ENCODE measurements at regions not wholly inside any gene's neighbourhood (a gene's known extent, or its start where the extent isn't known, plus 50 kb on each side); places are given as distances from the start of the nearest gene placed in this dataset.

- TF ChIP-seq ZNF394 (tag by site-specific recombination; IDR thresholded peaks at IDR 0.05; ENCODE audit: borderline replicate concordance) (no peak), ZFP3 (tag by site-specific recombination; IDR thresholded peaks at IDR 0.05; ENCODE audit: low read depth) (no peak)
- TF ChIP-seq, protein P1, sequence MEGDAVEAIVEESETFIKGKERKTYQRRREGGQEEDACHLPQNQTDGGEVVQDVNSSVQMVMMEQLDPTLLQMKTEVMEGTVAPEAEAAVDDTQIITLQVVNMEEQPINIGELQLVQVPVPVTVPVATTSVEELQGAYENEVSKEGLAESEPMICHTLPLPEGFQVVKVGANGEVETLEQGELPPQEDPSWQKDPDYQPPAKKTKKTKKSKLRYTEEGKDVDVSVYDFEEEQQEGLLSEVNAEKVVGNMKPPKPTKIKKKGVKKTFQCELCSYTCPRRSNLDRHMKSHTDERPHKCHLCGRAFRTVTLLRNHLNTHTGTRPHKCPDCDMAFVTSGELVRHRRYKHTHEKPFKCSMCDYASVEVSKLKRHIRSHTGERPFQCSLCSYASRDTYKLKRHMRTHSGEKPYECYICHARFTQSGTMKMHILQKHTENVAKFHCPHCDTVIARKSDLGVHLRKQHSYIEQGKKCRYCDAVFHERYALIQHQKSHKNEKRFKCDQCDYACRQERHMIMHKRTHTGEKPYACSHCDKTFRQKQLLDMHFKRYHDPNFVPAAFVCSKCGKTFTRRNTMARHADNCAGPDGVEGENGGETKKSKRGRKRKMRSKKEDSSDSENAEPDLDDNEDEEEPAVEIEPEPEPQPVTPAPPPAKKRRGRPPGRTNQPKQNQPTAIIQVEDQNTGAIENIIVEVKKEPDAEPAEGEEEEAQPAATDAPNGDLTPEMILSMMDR (tag by site-specific recombination; IDR thresholded peaks at IDR 0.05): no peak
These were observed 83.8 kb downstream of the TENT5A start for GRCh38 chr6:81668615-81669047.
